B cell (primary cell): ENCODE measurements at regions not wholly inside any gene's neighbourhood (a gene's known extent, or its start where the extent isn't known, plus 50 kb on each side); places are given as distances from the start of the nearest gene placed in this dataset.

Source experiments
- ATAC-seq: fragments of 200-7000 bp; cut with Tn5 transposase; one replicate; pipeline ENCODE4 v1.10.0; 2021; ENCODE audit warnings: low read depth, mild to moderate bottlenecking, moderate number of reproducible peaks, moderate library complexity
- CTCF ChIA-PET: fragments of 350-600 bp; sonication (Branson Sonifier 250); formaldehyde crosslinking; loops from one replicate; lab custom pipeline; 2021; ENCODE audit warnings: antibody characterized with exemption, inconsistent platforms; lab: Charles Lee
- POLR2A ChIA-PET: fragments of 350-600 bp; sonication (Branson Sonifier 250); formaldehyde crosslinking; loops from one replicate; lab custom pipeline; 2021; ENCODE audit warnings: antibody characterized with exemption; lab: Charles Lee
- DNase-seq: peaks from one replicate; pipeline ENCODE4 v3.0.0; 2013
- H2AFZ ChIP-seq: 2 replicates; pipeline ENCODE4 v1.6.1; 2012; ENCODE audit warnings: mild to moderate bottlenecking, low read depth, low read length; ENCODE audit not compliant: insufficient read depth, poor library complexity, severe bottlenecking
- H3K27ac ChIP-seq, 2 donors: 1 replicate in 1 of 2; 2 replicates in 1 of 2; pipeline ENCODE4 v1.5.1; 2012 to 2013; ENCODE audit warnings: low read length in 2 of 2, mild to moderate bottlenecking in 2 of 2, moderate library complexity in 1 of 2
- H3K27me3 ChIP-seq, 4 experiments: fragments of 200-600 bp in 1 of 4; sonication (generic) in 1 of 4; replicated peaks in 1 of 4; 1 replicate in 2 of 4; 2 replicates in 2 of 4; pipeline versions ENCODE4 v1.6.1 to v1.7.0; 2013 to 2016; ENCODE audit warnings: low read length in 3 of 4, mild to moderate bottlenecking in 2 of 4, mixed read lengths in 1 of 4, moderate library complexity in 1 of 4; ENCODE audit not compliant: insufficient read depth in 4 of 4, control insufficient read depth in 3 of 4; ENCODE audit errors: control extremely low read depth in 1 of 4
- H3K36me3 ChIP-seq, 2 experiments: replicated peaks in 1 of 2; 1 replicate in 1 of 2; 2 replicates in 1 of 2; pipeline versions ENCODE4 v1.6.1 to v1.7.1; 2013; ENCODE audit warnings: low read length in 1 of 2; ENCODE audit not compliant: insufficient read depth in 2 of 2, control insufficient read depth in 1 of 2; ENCODE audit errors: control extremely low read depth in 1 of 2, extremely low read depth in 1 of 2
- H3K4me1 ChIP-seq, 2 donors: fragments of 200-600 bp in 1 of 2; sonication (generic) in 1 of 2; 1 replicate in 1 of 2; 2 replicates in 1 of 2; pipeline versions ENCODE4 v1.5.1 to v1.6.1; 2013 to 2017; ENCODE audit warnings: low read length in 2 of 2; ENCODE audit not compliant: control insufficient read depth in 2 of 2, insufficient read depth in 2 of 2
- H3K4me2 ChIP-seq: replicated peaks from 2 replicates; pipeline ENCODE3; 2012; ENCODE audit warnings: mild to moderate bottlenecking, low read depth, low read length; ENCODE audit not compliant: poor library complexity, severe bottlenecking
- H3K4me3 ChIP-seq, 5 experiments: fragments of 200-600 bp in 1 of 5; sonication (generic) in 1 of 5; 1 replicate in 3 of 5; 2 replicates in 2 of 5; pipeline versions ENCODE4 v1.5.1 to v1.7.0; 2011 to 2016; ENCODE audit warnings: low read length in 4 of 5, mild to moderate bottlenecking in 4 of 5, low read depth in 2 of 5, control low read depth in 1 of 5, moderate library complexity in 1 of 5; ENCODE audit not compliant: insufficient read depth in 1 of 5; ENCODE audit errors: control extremely low read depth in 1 of 5, extremely low read depth in 1 of 5
- H3K79me2 ChIP-seq: fragments of 200-600 bp; sonication (generic); one replicate; pipeline ENCODE4 v1.6.0; 2016; ENCODE audit warnings: low read length; ENCODE audit not compliant: control insufficient read depth, insufficient read depth
- H3K9ac ChIP-seq: fragments of 200-600 bp; sonication (generic); 2 replicates; pipeline ENCODE4 v1.6.1; 2017; ENCODE audit warnings: mild to moderate bottlenecking, low read length, moderate library complexity
- H3K9me3 ChIP-seq, 3 donors: one replicate each; pipeline versions ENCODE4 v1.6.1 to v1.7.1; 2013; ENCODE audit warnings: low read length in 2 of 3; ENCODE audit not compliant: control insufficient read depth in 2 of 3, insufficient read depth in 1 of 3; ENCODE audit errors: control extremely low read depth in 1 of 3
- H4K20me1 ChIP-seq: 2 replicates; pipeline ENCODE4 v1.6.0; 2012; ENCODE audit warnings: mild to moderate bottlenecking, low read length; ENCODE audit not compliant: insufficient read depth, control insufficient read depth, poor library complexity, severe bottlenecking
- H3K27ac Mint-ChIP-seq: one replicate; pipeline ENCODE4 v1.8.0; 2021; ENCODE audit warnings: mixed read lengths
- H3K27me3 Mint-ChIP-seq: one replicate; pipeline ENCODE4 v1.8.0; 2021; ENCODE audit warnings: mixed read lengths
- H3K4me1 Mint-ChIP-seq: one replicate; pipeline ENCODE4 v1.8.0; 2021; ENCODE audit warnings: mixed read lengths
- H3K4me3 Mint-ChIP-seq: one replicate; pipeline ENCODE4 v1.8.0; 2021; ENCODE audit warnings: mixed read lengths
- H3K9me3 Mint-ChIP-seq: one replicate; pipeline ENCODE4 v1.8.0; 2022; ENCODE audit warnings: mixed read lengths; ENCODE audit not compliant: insufficient read depth
- CTCF ChIP-seq: fragments of 200-600 bp; IDR thresholded peaks from one replicate; pipeline ENCODE4 v1.8.0; 2022; ENCODE audit warnings: antibody characterized with exemption, mild to moderate bottlenecking
- EZH2 ChIP-seq: IDR thresholded peaks from 2 replicates; pipeline ENCODE4 v1.6.1; 2012; ENCODE audit warnings: borderline replicate concordance, low read depth, mild to moderate bottlenecking, moderate library complexity, low read length; ENCODE audit not compliant: insufficient read depth, poor library complexity, severe bottlenecking
- WGBS: methylation state at CpG from one replicate; pipeline ENCODE4 v1.1.5; 2013; ENCODE audit warnings: missing lambda C conversion rate; ENCODE audit not compliant: insufficient coverage; 5-methylcytosine and 5-hydroxymethylcytosine counted together
- intact Hi-C: fragments of 100-400 bp; cut with micrococcal nuclease; formaldehyde crosslinking; loops from one replicate; pipeline ENCODE4 v1.10.0; 2022

DNA sequence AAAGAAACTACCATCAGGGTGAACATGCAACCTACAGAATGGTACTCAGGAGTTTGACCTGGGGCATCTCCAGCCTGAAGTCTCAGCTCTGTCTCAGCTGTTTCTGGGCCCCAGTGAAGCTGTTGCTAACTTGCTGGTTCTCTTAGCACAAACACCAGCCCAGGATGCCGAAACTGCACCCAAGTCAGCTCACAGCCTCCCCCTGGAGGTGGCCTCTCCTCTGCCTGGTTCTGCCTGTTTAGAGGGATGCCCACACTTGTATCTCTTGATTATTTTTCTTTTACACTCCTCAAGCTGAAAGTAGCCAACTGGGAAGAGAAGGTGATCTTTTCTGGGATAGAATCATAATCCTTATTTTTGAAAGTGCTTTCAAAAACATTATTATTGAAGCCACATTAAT is 289.0 kb upstream of the RASGRP1 start:
- H3K27me3 Mint-ChIP-seq = peaks cover 8% of the 10 kb centered on the region
- no CpG with 5 or more reads among the region's 1 CpG for WGBS

DNA sequence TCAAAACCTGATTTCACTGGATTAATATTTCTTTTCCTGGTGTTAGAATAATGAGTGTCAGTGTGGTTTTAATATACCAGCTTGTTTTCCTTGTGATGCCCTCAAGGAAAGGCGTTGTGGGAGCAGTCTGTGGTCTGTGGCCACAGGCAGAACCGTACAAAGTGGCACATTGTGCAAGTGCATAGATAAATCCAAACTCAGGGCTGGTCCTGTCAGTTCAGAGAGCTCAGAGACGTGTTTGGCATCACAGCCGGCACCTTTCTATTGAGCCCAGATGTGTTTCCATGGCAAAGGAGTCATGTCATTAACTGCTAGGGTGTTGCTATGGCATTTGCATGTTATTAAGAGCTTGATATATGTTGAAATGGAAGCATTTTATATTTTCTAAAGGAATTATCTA is 289.9 kb upstream of the RASGRP1 start:
- H3K4me1 ChIP-seq = no peaks in the 10 kb centered on the region
- no peaks in the 10 kb centered on the region for H3K79me2 ChIP-seq
- no peaks in the 10 kb centered on the region for H3K9me3 Mint-ChIP-seq
- H3K27ac Mint-ChIP-seq = no peak overlapping the region
- CTCF ChIA-PET = interaction anchor here (1.2 kb wide), 1 partner anchor 9 kb away, joined by 3 read pairs; no protein-coding TSS in a partner anchor
- no peaks in the 10 kb centered on the region for H3K4me1 Mint-ChIP-seq
- no peaks in the 10 kb centered on the region for H3K27me3 ChIP-seq
- no peak for DNase-seq
- TF ChIP-seq EZH2 (no peak), CTCF (no peak)
- no peak overlapping the region for H3K4me3 Mint-ChIP-seq
- H3K9me3 ChIP-seq = peaks cover 0 to 2% (median 0%) of the 10 kb centered on the region in 3 donors
- H3K27ac ChIP-seq = no peak overlapping the region
- peaks cover 4% of the 10 kb centered on the region for H3K27me3 Mint-ChIP-seq
- ATAC-seq = no peak
- no peaks in the 10 kb centered on the region for H3K36me3 ChIP-seq
- WGBS = 12% methylated on average over 4 of the region's 4 CpGs
- no peak overlapping the region for H3K9ac ChIP-seq
- no peaks in the 10 kb centered on the region for H4K20me1 ChIP-seq
- intact Hi-C loops = no loop called here
- POLR2A ChIA-PET = no interaction called here
- no peak overlapping the region for H3K4me3 ChIP-seq
- H2AFZ ChIP-seq = no peak overlapping the region
- no peak overlapping the region for H3K4me2 ChIP-seq

More for the DNA sequence above, 289.0 kb upstream of the RASGRP1 start:
- TF ChIP-seq EZH2 (no peak), CTCF (no peak)
- Histone ChIP-seq H3K4me1 (no peaks in the 10 kb centered on the region), H3K4me3 (no peak overlapping the region), H3K79me2 (no peaks in the 10 kb centered on the region), H3K36me3 (no peaks in the 10 kb centered on the region), H3K9ac (no peak overlapping the region), H3K9me3 (peaks cover 0 to 2% (median 0%) of the 10 kb centered on the region in 3 donors), H3K4me2 (no peak overlapping the region), H4K20me1 (no peaks in the 10 kb centered on the region), H3K27me3 (no peaks in the 10 kb centered on the region), H2AFZ (no peak overlapping the region), H3K27ac (no peak overlapping the region)
- Mint-ChIP-seq H3K9me3 (no peaks in the 10 kb centered on the region), H3K4me1 (no peaks in the 10 kb centered on the region), H3K4me3 (no peak overlapping the region), H3K27ac (no peak overlapping the region)
- POLR2A ChIA-PET = no interaction called here
- DNase-seq = no peak
- intact Hi-C loops = no loop called here
- ATAC-seq = no peak
- CTCF ChIA-PET = interaction anchor here (1.2 kb wide), 1 partner anchor 10 kb away, joined by 3 read pairs; no protein-coding TSS in a partner anchor
